SKM-1 treated with dmso at 0.1 percent for 144 hours (cell line): ENCODE measurements at regions not wholly inside any gene's neighbourhood (a gene's known extent, or its start where the extent isn't known, plus 50 kb on each side); places are given as distances from the start of the nearest gene placed in this dataset.
"Not testable (repeated sequence)": the region's sequence is repeated elsewhere in the genome, so short reads cannot be mapped to it uniquely, and the experiment has no call there.

Experiments used
- DNase-seq: peaks from one replicate; lab custom pipeline; 2025; ENCODE audit not compliant: unreplicated experiment; lab: John Stamatoyannopoulos, UW

- DNase-seq = no peak
These were observed 441.3 kb upstream of the RGS17 start for GRCh38 chr6:153572371-153572770.

- no peak for DNase-seq
These were observed 437.5 kb upstream of the RGS17 start for GRCh38 chr6:153568628-153569027.

- no peak for DNase-seq
These were observed 433.7 kb upstream of the RGS17 start for GRCh38 chr6:153564803-153565202.

- DNase-seq = no peak
These were observed 431.9 kb upstream of the RGS17 start for GRCh38 chr6:153563001-153563400.

- DNase-seq = no peak
These were observed 422.5 kb upstream of the RGS17 start for GRCh38 chr6:153553627-153554026.

- DNase-seq = no peak
These were observed 408.5 kb upstream of the RGS17 start for GRCh38 chr6:153539602-153540001.

- DNase-seq = no peak
These were observed 407.4 kb upstream of the RGS17 start for GRCh38 chr6:153538491-153538890.

GRCh38 chr6:153537422-153537821 lies 406.3 kb upstream of the RGS17 start:
- no peak for DNase-seq

- DNase-seq = no peak
These were observed 395.4 kb upstream of the RGS17 start for GRCh38 chr6:153526479-153526878.

GRCh38 chr6:153525998-153526397 lies 394.9 kb upstream of the RGS17 start:
- no peak for DNase-seq

GRCh38 chr6:153523390-153523789 lies 392.3 kb upstream of the RGS17 start:
- DNase-seq = no peak

GRCh38 chr6:153511896-153512496 lies 380.9 kb upstream of the RGS17 start:
- peak; percentile 59 for DNase-seq

GRCh38 chr6:153503810-153504209 lies 372.7 kb upstream of the RGS17 start:
- DNase-seq = no peak

GRCh38 chr6:153493501-153493900 lies 362.4 kb upstream of the RGS17 start:
- DNase-seq = no peak

- DNase-seq = no peak
These were observed 358.4 kb upstream of the RGS17 start for GRCh38 chr6:153489479-153489878.

GRCh38 chr6:153488267-153488666 lies 357.2 kb upstream of the RGS17 start:
- DNase-seq = no peak

GRCh38 chr6:153485072-153485471 lies 354.0 kb upstream of the RGS17 start:
- no peak for DNase-seq

- no peak for DNase-seq
These were observed 353.0 kb upstream of the RGS17 start for GRCh38 chr6:153484056-153484455.

GRCh38 chr6:153476243-153476642 lies 345.2 kb upstream of the RGS17 start:
- no peak for DNase-seq

- DNase-seq = no peak
These were observed 334.0 kb upstream of the RGS17 start for GRCh38 chr6:153465050-153465449.

- DNase-seq = no peak
These were observed 318.2 kb upstream of the RGS17 start for GRCh38 chr6:153449279-153449678.

GRCh38 chr6:153442749-153443148 lies 311.7 kb upstream of the RGS17 start:
- DNase-seq = not testable (repeated sequence)

- no peak for DNase-seq
These were observed 311.0 kb upstream of the RGS17 start for GRCh38 chr6:153442096-153442495.

GRCh38 chr6:153437193-153437592 lies 306.1 kb upstream of the RGS17 start:
- DNase-seq = no peak
